ENCODE measurements at regions not wholly inside any gene's neighbourhood (a gene's known extent, or its start where the extent isn't known, plus 50 kb on each side); places are given as distances from the start of the nearest gene placed in this dataset.

- TF ChIP-seq ZBTB33 (CRISPR knock-in tag; IDR thresholded peaks at IDR 0.05) (no peak), JUND (CRISPR knock-in tag; IDR thresholded peaks at IDR 0.05) (no peak), MAFF (IDR thresholded peaks at IDR 0.05; ENCODE audit: low read depth, low read length) (no peak)
Observed at GRCh38 chr11:106179048-106179447, 101.6 kb downstream of the AASDHPPT start.
